COLO668 (cell line): ENCODE measurements at regions not wholly inside any gene's neighbourhood (a gene's known extent, or its start where the extent isn't known, plus 50 kb on each side); places are given as distances from the start of the nearest gene placed in this dataset.

Source experiments
- DNase-seq: peaks from one replicate; lab custom pipeline; 2025; ENCODE audit not compliant: unreplicated experiment; lab: John Stamatoyannopoulos, UW

DNA sequence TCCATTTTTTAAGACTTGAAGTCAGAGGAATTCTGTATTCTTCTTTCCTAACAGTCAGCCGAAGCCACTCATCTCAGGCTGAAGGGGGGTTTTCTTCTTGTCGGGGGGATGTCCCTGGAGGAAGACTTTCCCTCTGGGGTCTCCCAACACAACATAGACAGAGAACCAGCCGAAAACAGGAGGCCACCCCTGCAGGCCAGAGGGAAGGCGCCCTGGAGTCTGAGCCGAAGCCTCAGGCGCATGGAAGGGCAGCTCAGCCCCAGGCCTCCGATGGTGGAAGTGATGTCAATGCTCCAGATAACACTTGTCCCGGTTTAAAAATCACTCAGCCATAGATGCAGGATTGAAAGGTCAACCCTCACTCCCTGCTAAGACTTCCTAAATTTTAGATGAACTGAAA lies 1393.0 kb downstream of the TBC1D22A start:
- DNase-seq = no peak

DNA sequence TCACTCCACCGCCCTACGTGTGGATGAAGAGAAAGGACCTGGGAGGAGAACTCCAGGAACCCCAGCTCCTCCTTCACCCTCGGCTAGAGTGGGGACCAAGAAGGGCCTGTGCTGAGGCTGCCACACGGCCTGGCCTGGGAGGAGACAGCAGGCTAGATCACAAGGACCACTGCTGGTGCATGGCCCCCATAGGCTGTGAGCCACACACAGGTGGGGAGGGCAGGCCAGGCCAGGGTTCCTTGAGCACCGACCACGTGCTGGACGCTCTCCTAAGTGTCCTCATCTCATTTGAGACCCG lies 1392.4 kb downstream of the TBC1D22A start:
- DNase-seq = no peak

DNA sequence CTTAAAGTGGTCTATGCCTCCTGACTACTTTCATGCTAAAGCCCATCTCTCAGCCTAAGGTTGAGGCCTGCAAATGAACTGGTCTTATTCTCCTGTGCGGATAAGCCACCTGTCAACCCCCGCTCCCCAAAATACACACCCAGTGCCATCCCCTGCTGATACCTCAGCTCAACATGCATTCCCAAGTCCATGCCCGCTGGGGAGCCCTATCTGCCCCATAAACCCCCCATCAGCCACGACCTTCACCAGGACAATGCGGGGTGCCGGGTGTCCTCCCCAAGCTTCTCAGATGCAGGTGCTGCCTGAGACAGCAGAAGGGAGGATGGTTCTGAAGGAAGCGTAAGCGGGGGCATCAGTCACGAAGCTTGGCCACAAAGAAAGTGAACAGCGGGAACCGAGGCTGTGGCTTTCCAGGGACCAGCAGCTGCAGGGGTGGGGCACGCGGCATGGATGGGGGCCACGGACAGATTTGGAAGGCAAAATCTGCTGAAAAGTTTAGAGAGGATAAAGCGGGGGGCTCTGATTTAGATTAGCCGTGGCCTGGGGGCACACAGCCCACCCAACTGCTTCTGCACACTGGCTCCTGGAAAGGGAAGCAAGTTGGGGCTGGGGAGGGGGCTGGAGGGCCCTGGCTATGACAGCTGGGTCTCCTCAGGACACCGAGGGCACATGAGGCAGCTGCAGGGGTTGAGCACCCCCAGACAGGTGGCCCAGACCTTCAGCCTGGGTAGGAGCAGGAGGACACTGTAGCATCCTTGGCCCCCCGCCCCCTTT lies 1391.9 kb downstream of the TBC1D22A start:
- DNase-seq = no peak

DNA sequence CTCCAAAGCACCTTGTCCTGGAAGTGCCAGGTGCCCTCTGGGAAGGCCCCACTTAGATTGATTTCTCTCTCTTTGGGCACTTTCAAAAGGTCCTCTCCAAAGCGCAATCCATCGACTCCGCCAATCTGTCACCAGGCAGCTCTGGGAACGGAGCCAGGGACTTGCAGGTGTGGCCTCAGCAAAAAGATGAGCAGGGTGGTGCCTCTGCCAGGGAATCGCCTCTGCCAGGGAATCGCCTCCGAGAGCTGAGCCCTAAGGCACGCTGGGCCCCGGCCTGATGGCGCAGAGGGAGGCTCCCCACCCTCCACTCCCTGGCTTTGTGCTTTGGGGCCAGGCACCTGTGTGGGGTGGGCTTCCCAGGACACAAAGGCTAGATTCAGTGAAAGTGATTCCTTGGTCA lies 1391.3 kb downstream of the TBC1D22A start:
- peak; percentile 87 for DNase-seq

DNA sequence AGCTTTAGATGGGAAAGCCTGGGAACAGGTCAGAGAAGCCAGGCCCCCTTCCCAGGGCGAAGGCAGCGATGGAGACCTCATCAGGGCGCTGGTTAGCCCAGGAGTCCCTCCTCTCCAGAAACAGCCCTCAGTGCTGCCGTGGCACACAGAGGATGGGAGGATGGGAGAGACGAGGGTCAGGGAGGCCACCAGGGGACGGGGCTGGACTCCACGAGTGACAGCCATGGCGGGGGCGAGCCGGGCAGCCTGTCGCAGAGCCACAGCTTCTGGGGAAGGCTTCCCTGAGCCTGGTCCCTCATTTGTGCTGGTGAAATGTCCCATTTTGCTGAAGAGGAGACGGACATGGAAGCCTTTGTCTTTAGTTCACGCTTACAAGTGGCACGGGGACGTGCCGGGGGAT lies 1390.5 kb downstream of the TBC1D22A start:
- DNase-seq = no peak

DNA sequence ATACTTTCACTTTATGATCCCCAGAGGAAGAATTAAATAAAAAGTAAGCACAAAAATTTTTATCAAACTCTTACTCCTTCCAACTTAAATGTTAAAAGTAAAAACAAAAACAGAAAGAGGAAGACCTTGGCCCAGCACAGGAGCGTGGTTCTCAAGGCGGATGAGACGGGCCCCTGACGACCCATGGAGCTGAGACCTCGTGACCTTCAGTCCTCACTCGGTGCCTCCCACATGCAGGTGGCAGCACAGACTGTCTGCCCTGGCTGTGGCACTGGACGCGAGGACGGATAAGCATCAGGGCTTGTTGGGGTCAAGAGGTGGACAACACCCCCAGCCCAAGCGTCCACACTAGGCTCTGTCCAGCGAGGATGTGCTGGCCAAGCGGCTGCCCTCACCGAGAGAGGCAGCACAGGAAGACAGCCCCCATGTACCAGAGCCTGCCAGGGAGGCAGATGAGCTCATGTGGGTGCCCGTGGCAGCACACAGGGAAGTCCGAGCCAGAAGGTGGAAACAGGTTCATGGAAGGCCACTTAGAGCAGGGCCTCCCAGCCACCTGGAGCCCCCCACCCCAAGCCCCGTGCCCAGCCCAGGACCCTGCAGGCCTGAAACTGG lies 1389.8 kb downstream of the TBC1D22A start:
- DNase-seq = no peak

DNA sequence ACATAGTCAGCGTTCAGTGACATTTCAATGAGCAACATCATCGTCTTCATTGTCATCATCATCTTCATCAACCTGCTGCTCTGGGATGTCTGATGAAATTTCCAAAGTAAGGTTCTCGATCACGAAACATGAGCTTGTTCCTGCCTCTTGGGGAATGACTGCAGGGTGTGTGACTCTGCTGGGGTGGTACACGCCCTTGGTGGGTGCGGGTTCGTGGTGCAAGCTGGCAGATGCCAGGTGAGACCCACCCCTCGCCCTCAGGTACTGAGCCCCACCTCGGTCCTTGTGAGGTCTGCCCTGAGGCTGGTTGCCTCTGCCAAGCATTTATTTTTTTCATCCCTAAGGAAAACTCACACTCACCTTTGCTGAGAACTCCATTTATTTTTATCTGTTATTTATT lies 1389.2 kb downstream of the TBC1D22A start:
- DNase-seq = no peak

DNA sequence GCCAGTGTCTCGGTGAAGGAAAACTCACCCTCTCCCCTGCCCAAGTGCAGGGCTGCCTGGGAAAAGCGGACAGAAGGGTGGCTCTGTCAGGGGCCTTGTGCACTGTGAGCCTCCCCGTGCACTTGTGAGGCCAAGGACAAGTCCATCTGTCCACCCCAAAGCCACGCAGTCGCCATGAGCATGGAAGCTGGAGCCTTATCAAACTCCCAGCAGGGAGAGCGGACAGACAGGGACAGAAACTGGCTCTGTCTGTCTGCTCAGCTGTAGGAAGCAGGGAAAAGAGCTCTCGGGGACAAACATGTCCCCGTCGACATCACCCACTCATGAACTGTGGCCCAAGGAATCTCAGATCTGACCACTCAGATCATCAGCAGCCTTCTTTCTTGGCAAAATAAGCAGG lies 1385.4 kb downstream of the TBC1D22A start:
- DNase-seq = no peak

DNA sequence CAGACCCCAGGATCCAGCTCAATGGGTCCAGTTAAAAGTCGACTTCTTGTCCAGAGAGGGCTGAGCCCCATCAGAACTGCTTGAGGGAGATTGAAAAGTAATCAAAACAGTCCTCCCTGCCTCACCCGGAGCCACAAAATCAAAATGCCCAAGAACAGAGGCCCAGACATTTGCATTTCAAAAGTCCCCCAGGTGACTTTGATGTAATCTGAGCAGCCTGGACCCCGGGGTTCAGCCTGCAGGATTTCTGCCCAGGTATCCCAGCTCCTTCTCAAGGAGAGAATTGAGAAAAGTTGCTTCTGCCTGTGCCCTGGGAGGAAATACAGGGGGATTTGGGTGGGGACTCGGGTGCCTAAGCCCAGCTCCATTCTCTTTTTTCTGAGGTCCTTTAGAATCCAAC lies 1385.0 kb downstream of the TBC1D22A start:
- no peak for DNase-seq

DNA sequence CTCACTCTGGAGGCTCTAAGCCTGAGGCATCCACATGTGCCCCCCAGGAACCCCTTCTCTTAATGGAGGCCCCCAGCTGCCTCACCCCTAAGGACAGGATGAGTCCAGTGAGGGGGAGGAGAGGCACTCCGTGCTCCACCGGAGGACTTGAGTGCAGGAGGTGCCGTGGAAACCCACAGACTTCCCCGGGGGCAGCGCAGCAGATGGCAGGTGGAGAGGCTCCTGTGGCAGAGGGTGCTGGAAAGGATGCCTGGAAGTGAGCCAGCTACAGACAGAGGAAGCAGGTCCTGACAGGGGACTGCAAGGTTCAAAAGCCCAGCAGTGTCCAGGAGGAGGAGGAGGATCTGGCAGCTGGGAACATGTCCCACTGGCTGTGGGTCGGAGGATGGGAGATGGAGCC lies 1384.0 kb downstream of the TBC1D22A start:
- DNase-seq = peak; percentile 79

DNA sequence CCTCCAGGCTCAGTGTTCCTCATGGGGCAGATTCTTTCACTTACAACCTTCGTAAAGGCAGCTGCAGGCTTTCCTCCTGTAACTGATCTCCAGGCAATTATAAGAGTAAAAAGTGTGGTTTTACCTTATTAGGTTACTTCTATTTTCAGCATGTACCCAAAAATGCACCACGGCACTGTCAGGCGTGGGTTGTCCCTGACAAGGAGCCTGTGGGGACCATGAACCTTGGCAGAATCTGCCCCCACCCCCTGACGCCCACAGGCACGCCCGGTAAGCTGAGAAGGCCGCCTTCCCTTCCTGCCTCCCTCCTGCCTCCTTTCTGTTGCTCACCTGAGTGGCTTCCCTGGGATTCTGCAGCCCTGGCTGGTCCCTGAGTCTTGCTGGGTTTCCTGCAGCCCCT lies 1383.3 kb downstream of the TBC1D22A start:
- DNase-seq = no peak

DNA sequence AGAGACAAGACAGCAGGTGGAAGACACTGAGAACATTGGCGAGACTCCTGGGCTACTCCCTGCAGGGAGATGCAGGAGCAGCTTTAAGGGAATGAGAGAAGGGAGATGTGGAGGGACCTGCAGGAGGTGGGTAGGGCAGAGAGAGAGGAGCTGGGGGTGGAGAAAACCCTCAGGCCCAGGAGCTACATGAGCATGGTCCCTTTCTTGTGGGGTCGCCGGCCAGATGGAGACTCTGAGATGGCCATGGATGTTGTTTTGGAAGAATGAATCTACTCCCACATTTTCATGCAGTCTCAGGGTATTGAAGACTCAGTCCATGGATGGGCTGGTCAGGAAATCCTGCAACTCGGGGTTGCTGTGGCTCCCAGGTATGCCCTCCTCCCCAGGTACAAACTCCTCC lies 1381.9 kb downstream of the TBC1D22A start:
- DNase-seq = no peak

DNA sequence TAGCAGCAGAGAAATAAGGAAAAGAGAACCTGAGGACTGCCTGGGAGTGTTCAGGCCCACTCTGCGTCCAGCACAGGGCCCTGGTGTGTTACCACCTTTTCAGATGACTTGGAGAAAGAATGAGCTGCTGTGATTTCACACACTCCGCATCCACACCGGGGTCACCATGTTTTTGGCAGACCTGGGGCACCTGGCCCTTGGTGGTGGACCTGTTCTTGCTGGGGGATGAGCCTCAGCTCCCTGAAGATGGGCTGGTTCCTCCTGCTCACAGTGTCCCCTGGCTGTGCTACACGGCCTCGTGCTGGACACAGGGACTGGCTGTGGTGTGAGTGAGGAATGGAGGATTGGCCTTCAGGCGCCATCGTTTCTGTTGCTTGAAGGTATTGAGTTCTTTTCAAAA lies 1381.4 kb downstream of the TBC1D22A start:
- DNase-seq = no peak

DNA sequence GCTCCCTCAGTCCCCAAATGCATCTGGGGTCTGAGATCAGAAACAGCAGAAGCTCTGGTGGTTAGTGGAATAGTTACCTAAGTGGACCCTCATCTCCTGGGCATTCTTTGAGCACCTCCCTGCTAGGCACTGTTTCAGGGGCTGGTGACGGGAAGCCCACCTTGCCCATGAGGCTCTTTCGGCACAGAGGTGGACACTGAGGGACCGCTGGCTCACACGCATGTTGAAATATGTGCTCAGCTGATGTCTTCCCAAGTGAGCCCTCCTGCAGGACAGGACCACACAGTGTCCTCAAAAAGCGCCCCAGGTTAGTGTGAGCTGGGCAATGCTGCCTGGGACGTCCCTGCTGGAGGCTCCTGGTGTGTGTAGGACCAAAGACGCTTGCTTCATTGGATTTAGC lies 1379.9 kb downstream of the TBC1D22A start:
- no peak for DNase-seq

DNA sequence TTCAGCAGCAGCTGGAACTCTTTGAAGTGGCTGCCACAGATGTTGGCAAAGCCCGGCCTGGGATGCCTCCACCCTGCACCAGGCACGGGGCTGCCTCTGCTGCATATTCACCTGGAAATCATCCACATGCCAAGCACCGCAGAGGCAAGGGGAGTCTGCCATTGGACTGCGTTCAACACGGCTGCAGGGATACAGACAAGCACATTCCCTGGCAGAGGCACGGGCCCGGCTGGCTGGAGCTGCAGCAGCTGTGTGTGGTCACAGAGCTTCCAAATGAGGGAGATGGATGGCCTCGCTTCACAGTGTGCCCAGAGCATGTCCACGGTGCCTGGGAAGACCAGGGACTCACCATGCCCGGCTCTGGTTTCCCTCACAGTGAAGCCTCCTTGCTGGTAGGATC lies 1378.9 kb downstream of the TBC1D22A start:
- peak; percentile 70 for DNase-seq

DNA sequence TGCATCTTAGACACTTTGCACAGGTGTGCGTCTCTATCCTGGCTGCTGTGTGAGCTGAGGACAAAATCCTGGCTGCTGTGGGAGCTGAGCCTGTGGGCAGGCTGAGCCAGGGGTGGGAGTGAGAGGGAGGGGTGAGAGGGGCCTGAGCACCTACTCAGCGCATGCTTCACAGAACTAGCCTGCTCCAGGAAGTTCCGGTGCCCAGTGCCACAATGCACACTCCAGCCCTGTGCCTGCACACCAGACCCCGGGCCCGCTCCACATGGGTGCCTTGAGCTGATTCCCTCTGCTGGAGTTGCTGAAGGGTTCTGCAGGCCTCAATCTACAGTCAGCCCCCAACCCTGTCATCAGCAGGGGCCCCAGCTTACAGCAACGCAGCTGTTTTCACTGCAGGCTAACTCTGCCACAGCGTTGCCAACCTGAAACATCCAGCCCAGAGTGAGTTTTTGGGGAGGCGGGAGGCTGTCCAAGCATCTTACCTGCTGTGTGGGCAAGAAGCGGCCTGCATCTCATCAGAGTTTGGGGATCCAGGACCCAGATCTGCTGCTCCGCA lies 1377.9 kb downstream of the TBC1D22A start:
- DNase-seq = no peak

DNA sequence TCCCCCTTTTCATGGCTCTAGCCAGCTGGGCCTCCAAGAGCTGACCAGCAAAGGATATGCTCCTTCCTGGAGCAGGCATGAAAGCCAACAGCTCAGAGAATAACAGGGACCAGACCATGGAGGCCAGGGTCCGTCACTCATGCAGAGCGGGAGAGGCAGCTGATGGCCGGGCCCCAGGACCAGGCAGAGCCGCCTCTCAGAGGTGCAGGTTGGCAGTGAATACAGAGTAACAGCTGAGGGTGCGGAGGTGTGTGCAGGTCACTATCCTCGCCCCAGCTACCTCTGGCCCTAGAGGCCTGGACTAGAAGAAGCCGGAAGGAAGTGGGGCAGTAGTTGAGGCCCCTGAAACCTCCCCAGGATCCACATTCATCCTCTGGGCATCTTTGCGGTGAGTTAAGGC lies 1377.3 kb downstream of the TBC1D22A start:
- no peak for DNase-seq

DNA sequence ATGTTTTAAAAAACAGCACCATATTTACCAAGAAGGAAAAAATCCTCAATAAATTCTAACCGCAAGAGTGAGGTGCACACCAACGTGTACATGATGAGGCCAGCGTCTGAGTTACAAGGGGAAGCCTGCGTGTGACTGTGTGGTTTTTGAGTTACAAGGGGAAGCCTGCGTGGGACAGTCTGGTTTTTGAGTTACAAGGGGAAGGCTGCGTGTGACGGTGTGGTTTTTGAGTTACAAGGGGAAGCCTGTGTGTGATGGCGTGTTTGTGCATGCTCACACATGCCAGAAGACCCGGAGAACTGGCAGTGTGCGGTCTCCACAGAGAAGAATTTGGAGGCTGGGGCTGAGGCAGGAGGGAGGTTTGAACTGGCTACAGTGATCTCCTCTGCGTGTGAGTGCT lies 1376.4 kb downstream of the TBC1D22A start:
- no peak for DNase-seq

DNA sequence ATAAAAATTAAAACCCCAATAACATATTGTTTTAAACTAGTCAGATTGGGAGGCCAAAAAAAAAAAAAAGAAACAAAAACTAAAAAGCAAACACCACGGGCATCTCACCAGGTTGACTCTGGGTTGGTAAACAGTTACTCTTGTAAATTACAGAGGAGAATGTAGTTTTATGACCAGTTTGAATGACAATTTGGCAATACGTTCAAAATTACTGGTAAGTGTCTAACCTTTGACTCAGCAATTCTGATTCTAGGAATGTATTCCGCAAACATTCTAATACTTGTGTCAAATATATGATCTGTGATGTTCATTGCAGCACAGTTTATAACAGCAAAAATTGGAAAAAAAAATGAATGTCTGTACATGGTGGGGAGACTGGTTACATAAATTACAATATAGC lies 1376.0 kb downstream of the TBC1D22A start:
- no peak for DNase-seq

DNA sequence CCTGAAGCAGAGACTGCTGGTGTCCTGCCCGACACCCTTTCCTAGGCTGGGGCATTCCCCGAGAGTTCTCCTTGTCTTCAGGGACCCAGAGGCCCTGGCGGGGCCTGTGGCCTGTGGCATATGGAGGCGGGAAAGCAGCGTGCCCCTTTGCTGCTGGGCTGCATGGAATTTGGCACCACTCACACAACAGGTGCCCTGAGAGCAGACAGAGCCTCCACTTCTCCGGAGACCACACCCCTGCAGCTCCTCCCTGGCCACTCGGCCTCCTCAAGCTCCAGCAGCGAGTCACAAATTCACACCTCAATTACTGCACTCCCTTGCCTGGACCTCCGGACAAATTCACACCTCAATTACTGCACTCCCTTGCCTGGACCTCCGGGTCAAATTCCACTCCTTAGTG lies 1375.2 kb downstream of the TBC1D22A start:
- no peak for DNase-seq

DNA sequence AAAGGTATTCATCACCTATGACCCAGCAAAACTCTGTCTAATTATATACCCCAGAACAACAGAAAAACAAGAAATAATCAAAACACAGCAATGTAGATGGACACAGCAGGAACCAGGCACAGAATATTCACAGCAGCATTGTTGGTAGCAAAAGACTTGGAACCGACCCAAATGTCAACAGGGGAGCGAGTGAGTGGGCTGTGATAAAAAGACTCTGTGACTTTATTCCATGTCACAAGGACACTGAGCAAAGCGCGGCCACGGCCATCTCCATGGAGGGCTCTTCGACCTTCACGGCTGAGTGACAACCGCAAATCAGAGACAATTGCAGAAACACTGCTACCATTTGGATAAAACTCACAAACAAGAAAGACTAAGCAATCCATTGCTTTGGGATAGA lies 1373.1 kb downstream of the TBC1D22A start:
- no peak for DNase-seq

DNA sequence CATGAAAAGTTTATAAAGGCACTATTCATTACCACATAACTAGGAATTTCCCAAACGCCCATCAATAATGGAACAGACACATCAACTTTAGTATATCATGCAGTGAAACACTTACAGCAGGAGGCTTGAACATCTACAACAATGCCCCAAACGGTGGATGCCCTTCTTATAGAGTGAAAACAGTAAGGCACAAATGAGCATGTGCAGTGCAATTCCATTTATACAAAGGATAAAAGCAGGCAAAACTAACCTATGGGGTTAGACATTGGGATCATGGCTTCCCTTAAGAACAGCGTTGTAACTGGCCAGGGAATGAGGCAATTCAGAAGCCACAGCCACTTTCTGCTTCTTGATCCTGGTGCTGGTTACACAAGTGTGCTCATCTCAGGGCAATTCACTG lies 1363.0 kb downstream of the TBC1D22A start:
- no peak for DNase-seq

DNA sequence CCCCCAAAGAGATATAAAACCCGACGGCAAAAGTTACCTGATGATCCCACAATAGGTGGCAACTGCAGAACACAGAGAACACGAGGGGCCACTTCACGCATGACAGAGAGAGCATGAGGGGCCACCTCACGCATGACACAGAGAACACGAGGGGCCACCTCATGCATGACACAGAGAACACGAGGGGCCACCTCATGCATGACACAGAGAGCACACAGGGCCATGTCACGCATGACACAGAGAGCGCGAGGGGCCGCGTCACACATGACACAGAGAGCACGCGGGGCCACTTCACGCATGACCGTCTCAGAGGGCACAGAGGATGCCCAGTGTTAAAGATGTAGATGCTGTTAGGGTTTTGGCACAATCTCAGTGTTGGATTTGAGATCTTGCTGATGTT lies 1359.5 kb downstream of the TBC1D22A start:
- no peak for DNase-seq
